ENCODE measurements at regions not wholly inside any gene's neighbourhood (a gene's known extent, or its start where the extent isn't known, plus 50 kb on each side); places are given as distances from the start of the nearest gene placed in this dataset.

DNA sequence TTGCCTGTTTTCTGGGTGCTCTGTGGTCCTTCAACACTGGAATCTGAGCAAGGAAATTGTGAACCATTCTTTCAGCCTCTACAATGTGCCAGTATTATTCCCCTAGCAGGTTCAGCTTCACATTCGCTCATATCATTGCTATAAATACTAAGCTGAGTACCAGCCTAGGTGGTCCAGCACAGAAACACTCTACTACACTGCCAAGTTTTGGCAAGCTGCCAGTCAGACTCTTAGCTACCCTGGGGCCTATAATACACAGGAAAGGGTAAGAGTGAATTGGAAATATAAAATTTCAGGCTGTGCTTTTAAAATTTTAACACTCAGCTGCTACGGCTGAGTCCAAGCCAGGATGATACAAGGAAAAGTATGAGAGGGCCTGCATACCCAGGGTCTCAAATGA is 49.9 kb upstream of the PPP1R3A start:
- DNase-seq (ENCODE audit: low spot score), result no peak
